Stimulated activated CD4-positive, alpha-beta T cell treated with anti-CD3 and anti-CD28 coated beads, TNF-alpha, amount 100 ng/mL, for 4 hours (primary cell): ENCODE measurements at regions not wholly inside any gene's neighbourhood (a gene's known extent, or its start where the extent isn't known, plus 50 kb on each side); places are given as distances from the start of the nearest gene placed in this dataset.
"Not testable (repeated sequence)": the region's sequence is repeated elsewhere in the genome, so short reads cannot be mapped to it uniquely, and the experiment has no call there.

Experiments
- DNase-seq, 3 experiments: peaks; one replicate each; pipeline ENCODE4 v3.0.0-alpha.2; 2020; ENCODE audit warnings: low read depth in 3 of 3

GRCh38 chr5:57750891-57751290, 268.3 kb upstream of the ACTBL2 start:
- DNase-seq = no peak

DNA sequence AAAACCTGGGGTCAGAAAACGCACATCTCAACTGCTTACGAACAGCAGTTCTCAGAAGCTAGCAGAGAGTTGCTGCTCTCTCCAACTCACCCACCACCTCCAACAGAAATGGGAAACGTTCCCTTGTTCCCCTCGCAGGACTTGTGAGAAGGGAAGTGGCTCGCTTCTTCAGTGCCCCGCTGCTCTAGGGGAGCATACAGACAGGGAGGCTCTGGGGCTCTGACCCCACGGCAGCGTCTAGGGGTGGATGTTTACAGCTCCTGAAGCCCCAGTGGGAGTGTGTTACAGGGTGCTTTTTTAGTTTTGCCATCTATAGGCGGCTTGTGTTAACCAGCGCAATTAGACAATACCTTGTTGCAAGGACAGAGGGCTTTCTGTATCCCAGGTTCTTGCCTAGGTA, 267.7 kb upstream of the ACTBL2 start:
- no peak for DNase-seq

DNA sequence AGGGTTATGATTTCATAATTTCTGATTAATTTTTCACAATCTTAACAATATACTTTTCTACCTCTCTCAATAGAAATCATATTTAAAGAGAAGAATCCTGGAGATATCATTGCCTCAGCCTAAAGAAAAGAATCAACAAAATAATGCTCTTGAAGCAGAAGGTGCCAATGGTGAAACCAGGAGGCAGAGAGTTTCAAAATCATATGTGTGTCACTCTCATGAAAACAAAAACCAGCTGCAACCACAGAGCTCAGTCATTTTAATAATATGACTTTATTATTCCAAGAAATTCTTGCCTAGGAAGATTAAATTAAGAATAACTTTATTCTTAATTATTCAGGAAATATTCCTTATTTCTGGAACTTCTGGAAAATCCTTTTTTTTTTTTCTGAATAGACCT, 266.8 kb upstream of the ACTBL2 start:
- DNase-seq = no peak

DNA sequence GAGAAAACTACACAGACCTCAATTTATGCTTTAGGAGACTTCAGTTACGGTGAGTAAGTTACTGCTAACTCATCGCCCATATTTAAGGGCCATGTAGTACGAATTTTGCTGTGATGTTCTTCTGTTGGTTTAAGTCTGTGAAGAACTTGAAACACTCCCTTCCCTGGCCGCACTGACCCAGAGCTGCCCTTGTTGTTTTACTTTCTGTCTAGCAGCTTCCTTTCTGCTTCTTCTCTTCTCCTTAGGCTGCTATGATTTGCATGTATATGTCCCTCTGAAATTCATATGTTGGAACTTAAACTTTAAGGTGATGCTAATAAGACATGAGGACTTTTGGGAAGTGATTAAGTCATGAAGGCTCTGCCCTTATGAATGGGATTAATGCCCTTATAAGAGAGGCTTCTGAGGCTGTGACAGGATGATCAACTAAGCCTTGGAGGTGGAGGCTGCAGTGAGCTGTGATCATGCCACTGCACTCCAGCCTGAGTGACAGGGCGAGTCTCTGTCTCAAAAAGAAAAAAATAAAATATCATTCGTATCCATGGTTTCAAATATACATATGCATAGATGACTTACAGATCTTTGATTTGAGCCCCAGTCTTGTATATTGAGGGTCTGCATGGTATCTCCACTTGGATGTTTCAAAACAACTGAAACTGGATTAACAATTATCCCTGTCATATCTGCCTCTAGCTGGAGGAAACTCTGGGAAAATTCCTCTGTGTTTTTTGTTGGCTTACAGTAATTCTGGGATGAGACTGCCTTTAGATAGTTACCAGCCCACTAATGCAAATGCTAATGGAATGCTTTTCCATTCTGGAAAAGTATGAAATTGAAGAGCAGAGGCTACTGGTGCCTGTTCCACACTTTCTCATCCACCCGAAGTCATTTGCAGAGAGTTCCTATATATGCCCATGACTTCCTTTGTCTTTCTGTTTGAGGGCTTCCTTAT, 263.4 kb upstream of the ACTBL2 start:
- no peak for DNase-seq

GRCh38 chr5:57745029-57745428, 262.4 kb upstream of the ACTBL2 start:
- no peak for DNase-seq

DNA sequence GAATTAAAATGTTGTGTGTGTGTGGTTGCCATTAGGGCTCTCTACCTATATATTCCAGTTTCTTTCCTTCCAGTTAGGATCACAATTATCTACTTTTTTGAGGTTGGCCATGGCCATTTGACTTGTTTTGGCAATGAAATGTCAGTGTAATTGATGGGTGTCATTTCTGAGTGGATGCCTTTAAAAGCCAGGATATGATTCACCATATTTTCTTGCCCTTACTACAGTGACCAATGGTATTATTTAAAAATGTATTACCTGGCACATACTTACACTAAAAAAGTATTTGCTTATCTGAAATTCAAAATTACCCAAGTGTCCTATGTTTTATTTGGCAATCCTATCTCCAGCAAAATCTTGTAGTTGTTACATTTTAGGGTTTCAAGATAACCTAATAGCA, 258.7 kb upstream of the ACTBL2 start:
- no peak for DNase-seq

DNA sequence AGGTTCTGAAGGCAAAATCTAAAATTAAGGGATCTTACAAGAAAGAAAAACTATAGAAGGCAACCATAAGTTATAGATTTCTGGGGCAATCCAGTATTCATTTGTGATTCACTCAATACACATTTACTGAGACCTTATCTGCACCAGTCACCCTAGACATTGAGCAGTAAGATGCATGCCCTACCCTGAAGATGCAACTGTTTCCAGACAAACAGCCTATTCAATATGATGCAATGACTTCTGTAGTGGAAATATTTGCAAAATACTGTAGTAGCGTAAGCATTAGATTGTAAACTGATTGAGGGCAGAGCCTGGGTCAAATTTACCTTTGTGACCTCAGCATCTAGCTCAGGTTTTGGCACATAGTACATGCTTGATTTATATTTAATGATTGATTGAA, 256.2 kb upstream of the ACTBL2 start:
- DNase-seq = no peak

GRCh38 chr5:57738301-57738700, 255.7 kb upstream of the ACTBL2 start:
- no peak for DNase-seq

DNA sequence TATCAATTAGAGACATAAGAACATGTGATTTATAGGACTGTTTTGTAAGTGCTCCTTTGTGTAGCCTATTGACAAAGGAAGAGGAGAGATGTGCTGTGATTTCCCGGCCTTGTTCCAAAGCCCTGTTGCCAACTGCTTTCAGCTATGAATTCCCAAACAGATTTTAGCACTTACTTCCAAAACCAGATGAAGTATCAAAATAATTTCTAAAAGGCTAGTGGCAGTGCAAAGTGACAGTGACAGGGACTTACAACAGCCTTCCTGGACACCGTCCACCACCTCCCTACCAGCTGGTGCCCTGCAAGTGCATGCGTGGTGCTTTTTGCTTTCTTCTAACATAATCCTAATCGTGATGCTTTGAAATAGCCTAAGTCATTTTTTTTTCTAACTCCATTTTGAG, 254.1 kb upstream of the ACTBL2 start:
- no peak for DNase-seq

DNA sequence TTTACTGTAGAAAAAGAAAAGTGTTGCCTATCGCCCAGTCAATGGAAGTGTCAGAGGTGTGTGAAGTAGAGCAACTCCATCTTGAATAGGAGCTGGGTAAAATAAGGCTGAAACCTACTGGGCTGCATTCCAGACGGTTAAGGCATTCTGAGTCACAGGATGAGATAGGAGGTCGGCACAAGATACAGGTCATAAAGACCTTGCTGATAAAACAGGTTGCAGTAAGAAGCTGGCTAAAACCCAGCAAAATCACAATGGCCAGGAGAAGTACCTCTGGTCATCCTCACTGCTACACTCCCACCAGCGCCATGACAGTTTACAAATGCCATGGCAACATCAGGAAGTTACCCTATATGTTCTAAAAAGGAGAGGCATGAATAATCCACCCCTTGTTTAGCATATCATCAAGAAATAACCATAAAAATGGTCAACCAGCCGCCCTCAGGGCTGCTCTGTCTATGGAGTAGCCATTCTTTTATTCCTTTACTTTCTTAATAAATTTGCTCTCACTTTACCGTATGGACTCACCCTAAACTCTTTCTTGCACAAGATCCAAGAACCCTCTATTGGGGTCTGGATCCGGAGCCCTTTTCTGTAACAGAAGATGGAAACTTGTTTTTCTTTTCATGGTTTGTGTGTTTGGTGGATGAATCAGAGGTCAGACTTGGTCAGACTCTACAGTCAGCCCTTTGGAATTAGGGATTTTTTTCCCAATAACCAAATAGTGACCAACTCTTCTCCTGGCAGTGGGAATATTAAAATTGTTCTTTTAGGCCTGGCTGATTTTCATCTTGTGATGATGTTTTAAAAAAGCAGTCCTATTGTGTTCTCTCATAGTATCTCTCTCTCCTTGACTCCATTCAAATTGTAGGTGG, 252.9 kb upstream of the ACTBL2 start:
- not testable (repeated sequence) for DNase-seq

DNA sequence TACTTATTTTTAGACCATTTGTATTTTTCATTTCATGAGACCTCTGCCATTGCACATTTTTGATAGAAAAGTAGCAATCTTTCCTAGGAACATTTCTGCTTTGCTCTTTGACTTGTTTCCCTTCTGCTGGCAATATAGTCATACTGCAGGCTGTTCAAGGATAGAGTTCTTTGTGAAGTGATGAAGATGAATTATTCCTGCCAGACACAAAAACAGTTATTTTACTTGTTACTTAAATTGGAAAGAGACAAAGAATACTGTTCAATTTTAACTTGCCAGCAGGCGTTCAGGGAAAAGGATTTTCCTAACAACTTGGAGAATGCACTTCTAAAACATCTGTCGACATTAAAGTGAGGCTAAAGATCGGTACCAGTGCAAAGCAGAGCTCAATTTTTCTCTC, 251.7 kb upstream of the ACTBL2 start:
- DNase-seq = no peak

DNA sequence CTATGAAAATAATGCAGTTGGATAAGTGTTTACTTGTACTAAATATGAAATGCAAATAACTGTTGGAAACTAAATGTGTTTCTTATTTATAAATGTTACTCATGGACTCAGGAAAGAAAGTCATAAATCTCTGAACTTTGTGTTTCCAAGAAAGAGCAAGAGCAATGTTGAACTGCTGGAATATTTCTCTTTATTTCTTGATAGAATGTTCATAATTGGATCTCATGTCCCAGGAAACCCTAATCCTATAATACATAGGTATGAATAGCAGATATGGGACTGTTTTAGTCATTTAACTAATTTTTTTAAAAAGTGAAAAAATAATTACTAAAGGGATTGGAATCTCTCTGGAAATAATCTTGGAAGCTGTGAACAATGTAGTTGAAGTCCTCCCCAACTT, 245.0 kb upstream of the ACTBL2 start:
- DNase-seq = no peak

DNA sequence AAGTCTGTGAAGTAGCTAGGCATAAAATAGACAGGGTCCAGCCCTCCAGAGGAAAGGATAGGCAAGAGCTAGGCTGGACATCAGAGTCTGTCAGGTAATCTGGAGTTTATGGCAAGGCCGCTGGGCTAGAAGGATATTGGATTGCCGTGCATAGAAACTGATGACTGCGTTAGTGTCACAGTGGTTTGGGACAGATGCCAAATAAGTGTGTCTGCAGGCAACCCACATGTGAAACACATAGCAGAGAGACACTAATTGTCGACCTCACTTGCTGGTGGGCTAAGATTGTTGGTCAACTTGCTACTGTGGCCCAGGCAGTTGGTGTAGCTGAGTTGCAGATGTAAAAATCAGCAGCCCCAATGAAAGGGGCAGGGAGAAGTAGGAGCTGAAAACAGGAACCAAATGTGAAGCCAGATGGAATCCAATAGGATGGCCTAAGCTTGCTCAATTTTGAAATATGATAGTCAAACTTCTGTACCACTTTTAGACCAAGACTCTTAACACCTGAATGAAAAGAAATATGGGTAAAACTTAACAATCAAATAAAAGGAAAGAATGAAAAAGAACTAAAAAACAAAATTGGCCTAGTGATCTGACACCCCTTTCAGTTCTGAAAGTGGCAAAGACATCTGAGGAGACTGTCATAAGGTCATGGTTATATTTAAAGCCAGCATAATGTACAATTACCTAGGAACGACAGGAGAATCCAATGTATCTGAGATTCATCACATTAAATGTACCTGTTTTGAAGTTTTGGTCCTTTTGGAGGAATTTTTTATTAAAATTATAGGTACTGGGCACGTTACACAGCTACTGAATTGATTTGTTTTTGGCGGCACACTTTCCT, 243.3 kb upstream of the ACTBL2 start:
- DNase-seq = no peak

- DNase-seq = no peak
Measured at GRCh38 chr5:57724836-57725235, 242.2 kb upstream of the ACTBL2 start.

GRCh38 chr5:57721226-57721625, 238.6 kb upstream of the ACTBL2 start:
- no peak for DNase-seq

- DNase-seq = no peak
Measured at GRCh38 chr5:57720656-57721055, 238.0 kb upstream of the ACTBL2 start.

- no peak for DNase-seq
Measured at GRCh38 chr5:57719216-57719615, 236.6 kb upstream of the ACTBL2 start.

DNA sequence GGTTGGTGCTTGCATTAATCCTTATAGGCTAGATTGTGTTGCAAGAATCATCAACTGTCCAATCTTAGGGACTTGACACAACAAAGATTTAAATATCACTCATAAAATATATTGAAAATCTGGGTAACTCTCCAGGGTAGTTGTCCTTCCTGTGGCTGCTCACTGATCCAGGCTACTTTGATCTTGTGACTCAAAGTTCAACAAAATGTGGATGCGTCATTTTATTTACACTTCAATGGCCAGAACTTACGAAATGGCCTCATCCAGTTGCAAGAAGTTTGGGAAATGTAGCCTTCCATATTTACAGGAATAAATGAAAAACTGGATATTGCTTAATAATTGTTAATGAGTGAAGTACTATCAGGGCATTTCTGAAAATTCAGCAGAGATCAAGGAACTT, 235.5 kb upstream of the ACTBL2 start:
- no peak for DNase-seq

DNA sequence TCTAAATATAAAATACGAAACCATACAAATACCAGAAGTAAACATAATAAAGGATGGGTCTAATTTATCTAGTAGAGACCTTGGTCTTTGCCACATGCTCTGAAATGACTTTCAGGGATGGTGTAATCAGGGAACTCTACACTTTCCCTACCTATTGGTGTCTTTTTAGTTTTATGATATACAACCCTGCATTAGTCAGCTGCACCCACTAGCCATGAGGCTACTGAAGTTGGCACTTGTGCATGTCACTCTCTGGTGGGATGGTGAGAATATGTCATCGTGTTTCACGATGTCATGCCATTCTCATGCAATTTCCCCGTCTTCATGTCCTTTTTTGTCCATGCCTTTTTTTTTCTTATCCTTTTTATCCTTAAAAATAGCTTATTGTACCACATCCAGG, 234.9 kb upstream of the ACTBL2 start:
- DNase-seq = no peak

DNA sequence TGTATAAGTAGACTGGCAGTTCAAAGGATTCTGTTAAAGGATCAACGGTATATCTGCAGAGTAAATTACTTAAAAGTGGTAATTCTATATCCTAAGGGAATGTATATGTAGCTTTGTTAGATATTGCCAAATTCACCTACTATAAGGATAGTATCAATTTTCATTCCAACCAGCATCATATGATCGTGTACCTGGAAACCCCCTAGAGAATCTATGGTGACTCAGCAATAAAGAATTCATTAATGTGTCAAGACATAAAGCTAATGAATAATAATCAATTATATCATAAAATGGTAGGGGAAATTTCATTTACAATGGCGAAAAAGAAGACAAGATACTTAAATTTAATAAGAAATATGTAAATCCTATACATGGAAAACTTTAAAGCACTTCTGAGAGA, 234.1 kb upstream of the ACTBL2 start:
- DNase-seq = no peak

- DNase-seq = no peak
Measured at GRCh38 chr5:57715296-57715695, 232.7 kb upstream of the ACTBL2 start.

GRCh38 chr5:57713535-57713934, 230.9 kb upstream of the ACTBL2 start:
- not testable (repeated sequence) for DNase-seq
